CD4-positive, alpha-beta T cell treated with Interleukin-1 beta for 1 hour (primary cell): ENCODE measurements at regions not wholly inside any gene's neighbourhood (a gene's known extent, or its start where the extent isn't known, plus 50 kb on each side); places are given as distances from the start of the nearest gene placed in this dataset.
"Not testable (repeated sequence)": the region's sequence is repeated elsewhere in the genome, so short reads cannot be mapped to it uniquely, and the experiment has no call there.

ENCODE experiments used
- DNase-seq, 2 donors: peaks; one replicate each; pipeline ENCODE4 v3.0.0-alpha.2; 2020 to 2022

- DNase-seq: no peak
These were observed 322.4 kb upstream of the MAGI2 start for GRCh38 chr7:79775911-79776310.

DNA sequence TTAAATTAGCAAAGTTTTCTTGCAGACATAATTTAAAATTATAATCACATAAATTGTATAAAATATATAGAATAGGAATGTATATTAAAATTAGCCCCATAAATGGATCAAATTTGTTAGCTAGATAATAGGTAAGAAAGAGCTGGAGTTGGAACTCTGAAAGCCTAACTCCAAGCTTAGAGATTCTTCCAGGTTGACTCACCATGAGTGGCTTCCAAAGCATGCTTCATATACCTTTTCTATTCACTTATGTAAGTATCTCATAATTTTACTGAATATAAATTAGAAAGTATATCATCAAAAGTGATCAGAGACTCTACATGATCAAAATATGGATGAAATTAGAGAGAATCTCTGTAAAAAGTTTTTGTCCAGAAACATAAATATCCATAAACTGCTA is 320.7 kb upstream of the MAGI2 start:
- DNase-seq: no peak

DNA sequence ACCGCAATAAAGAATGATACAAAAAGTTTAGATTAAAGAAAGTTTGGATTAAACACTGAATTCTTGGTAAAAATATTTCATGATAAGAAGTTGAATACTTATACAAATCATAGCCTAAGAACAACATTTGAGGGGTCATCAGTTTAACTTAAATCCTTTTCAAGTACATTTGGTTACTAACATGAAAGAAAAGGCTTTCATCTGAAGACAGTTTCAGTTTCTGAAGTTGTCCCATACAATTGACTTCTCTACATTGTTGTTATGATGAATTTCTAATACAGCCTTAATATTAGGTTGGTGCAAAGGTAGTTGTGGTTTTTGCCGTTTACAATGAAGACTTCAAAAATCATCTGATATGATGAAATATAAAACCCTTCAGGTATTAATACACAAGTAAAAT is 317.5 kb upstream of the MAGI2 start:
- DNase-seq: no peak

DNA sequence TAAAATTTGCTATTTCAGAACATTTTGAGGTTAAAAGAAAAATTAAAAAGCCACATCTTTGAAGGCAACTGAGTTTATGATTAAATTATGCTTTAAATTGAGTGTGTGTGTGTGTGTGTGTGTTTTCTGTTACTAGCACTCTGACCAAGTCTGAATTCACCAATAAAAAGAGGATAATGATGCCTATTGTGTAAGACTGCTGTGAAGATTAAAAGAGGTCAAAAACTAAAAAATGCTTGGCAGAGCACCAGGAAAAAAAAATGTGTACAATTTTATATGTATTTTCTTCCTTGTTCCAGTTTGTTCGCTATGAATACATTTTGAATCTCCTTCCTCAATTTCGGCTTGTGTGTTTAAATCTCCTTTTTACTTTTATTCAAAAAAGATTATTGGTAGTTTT is 316.6 kb upstream of the MAGI2 start:
- no peak for DNase-seq

DNA sequence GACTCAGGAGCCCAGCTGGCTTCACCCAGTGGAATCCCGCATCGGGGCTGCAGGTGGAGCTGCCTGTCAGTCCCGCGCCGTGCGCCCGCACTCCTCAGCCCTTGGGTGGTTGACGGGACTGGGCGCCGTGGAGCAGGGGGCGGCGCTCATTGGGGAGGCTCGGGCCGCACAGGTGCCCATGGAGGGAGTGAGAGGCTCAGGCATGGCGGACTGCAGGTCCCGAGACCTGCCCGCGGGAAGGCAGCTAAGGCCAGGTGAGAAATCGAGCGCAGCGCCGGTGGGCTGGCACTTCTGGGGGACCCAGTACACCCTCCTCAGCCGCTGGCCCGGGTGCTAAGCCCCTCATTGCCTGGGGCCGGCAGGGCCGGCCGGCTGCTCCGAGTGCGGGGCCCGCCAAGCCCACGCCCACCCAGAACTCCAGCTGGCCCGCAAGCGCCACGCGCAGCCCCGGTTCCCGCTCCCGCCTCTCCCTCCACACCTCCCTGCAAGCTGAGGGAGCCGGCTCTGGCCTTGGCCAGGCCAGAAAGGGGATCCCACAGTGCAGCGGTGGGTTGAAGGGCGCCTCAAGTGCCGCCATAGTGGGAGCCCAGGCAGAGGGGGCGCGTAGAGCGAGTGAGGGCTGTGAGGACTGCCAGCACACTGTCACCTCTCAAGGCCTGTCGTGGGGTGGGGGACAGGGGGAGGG is 314.6 kb upstream of the MAGI2 start:
- DNase-seq: not testable (repeated sequence)

GRCh38 chr7:79767192-79767591 is 313.7 kb upstream of the MAGI2 start:
- not testable (repeated sequence) for DNase-seq

DNA sequence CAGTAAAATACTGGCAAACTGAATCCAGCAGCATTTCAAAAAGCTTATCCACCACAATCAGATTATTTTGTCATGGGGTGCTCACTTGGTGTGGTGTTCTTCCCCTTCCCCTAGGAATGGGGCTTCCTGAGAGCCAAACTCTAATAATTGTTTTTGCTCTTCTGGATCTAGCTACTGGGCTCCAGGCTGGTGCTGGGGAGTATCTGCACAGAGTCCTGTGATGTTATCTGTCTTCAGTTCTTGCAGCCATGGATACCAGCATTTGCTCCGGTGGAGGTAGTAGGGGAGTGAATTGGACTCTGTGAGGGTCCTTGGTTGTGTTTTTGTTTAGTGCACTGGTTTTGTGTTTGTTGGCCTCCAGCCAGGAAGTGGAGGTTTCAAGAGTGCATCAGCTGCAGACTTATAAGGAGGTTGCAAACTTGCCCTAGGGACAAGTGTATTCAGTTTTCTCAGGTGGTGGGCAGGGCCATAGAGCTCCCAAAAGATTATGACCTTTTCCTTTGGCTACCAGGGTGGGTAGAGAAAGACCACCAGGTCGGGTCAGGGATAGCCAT is 308.5 kb upstream of the MAGI2 start:
- no peak for DNase-seq

DNA sequence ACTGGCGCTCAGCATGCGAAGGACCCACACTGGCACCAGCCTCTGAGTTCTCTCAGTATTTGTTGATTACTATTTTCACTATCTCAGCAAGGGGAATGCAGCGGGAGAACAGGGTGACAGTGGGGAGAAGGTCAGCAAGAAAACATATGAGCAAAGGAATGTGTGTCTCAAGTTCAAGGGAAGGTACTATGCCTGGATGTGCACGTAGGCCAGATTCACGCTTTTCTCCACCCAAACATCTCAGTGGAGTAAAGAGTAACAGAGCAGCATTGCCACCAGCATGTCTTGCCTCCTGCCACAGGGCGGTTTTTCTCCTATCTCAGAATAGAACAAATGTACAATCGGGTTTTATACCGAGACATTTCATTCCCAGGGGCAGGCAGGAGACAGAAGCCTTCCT is 297.5 kb upstream of the MAGI2 start:
- DNase-seq: not testable (repeated sequence)

DNA sequence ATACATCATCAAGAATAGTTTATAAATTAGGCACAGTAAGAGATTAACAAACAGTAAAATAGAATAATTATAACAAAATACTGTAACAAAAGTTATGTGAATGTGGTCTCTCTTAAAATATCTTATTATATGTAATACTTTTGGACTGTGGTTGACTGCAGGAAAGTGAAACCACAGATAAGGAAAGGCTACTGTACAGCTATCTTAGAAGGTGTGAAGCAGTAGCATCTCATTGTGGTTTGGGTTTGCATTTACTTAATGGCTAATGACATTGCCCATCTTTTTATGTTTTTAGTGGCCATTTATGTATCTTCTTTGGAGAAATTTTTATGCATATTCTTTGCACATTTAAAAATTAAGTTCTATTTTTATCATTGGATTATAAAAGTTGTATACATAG is 296.4 kb upstream of the MAGI2 start:
- no peak for DNase-seq

- no peak for DNase-seq
These were observed 288.2 kb upstream of the MAGI2 start for GRCh38 chr7:79741684-79742083.

DNA sequence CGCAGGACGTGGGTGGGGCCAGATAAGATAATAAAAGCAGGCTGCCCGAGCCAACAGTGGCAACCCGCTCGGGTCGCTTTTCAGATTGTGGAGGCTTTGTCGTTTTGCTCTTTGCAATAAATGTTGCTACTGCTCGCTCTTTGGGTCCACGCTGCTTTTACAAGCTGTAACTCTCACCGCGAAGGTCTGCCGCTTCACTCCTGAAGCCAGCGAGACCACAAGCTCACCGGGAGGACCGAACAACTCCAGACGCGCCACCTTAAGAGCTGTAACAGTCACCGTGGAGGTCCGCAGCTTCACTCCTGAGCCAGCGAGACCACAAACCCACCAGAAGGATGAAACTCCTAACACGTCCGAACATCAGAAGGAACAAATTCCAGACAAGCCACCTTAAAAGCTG is 286.6 kb upstream of the MAGI2 start:
- DNase-seq: no peak

DNA sequence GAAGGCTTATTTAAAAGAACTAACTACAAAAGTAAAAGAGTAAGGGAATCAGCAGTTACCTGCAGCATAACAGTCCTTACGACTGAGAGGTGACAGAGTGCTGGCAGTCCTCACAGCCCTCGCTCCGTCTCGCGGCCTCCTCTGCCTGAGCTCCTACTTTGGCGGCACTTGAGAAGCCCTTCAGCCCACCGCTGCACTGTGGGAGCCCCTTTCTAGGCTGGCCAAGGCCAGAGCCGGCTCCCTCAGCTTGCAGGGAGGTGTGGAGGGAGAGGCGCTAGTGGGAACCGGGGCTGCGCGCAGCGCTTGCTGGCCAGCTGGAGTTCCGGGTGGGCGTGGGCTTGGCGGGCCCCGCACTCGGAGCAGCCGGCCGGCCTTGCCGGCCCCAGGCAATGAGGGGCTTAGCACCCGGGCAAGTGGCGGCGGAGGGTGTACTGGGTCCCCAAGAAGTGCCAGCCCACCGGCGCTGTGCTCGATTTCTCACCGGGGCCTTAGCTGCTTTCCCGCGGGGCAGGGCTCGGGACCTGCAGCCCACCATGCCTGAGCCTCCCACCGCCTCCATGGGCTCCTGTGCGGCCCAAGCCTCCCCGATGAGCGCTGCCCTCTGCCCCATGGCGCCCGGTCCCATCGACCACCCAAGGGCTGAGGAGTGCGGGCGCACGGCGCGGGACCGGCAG is 285.7 kb upstream of the MAGI2 start:
- not testable (repeated sequence) for DNase-seq

GRCh38 chr7:79736418-79736817 is 283.0 kb upstream of the MAGI2 start:
- no peak for DNase-seq

- DNase-seq: no peak
These were observed 281.5 kb upstream of the MAGI2 start for GRCh38 chr7:79735012-79735411.

- DNase-seq: no peak
These were observed 280.7 kb upstream of the MAGI2 start for GRCh38 chr7:79734181-79734580.

GRCh38 chr7:79732535-79732934 is 279.1 kb upstream of the MAGI2 start:
- no peak for DNase-seq

GRCh38 chr7:79730971-79731370 is 277.5 kb upstream of the MAGI2 start:
- no peak for DNase-seq

GRCh38 chr7:79723833-79724618 is 270.6 kb upstream of the MAGI2 start:
- DNase-seq: no peak

GRCh38 chr7:79722217-79722616 is 268.8 kb upstream of the MAGI2 start:
- DNase-seq: no peak

GRCh38 chr7:79719216-79719615 is 265.7 kb upstream of the MAGI2 start:
- no peak for DNase-seq

DNA sequence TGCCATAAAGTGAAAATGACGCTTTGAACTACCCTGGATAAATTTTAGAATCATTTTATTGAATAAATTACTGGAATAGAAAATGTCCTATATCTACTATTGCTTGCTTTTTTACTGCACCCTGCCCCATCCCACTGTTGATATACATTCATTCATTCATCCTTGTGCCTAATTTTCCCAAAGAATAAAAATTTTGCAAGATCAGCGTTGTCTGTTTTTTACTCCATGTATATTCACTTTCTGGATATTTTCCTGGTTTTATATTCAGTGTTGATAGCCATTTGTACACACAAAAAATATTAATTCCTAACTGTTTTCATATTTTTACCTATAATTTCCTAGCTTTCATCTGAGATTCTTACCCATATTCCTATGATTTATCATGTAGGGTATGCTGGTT is 262.9 kb upstream of the MAGI2 start:
- no peak for DNase-seq

DNA sequence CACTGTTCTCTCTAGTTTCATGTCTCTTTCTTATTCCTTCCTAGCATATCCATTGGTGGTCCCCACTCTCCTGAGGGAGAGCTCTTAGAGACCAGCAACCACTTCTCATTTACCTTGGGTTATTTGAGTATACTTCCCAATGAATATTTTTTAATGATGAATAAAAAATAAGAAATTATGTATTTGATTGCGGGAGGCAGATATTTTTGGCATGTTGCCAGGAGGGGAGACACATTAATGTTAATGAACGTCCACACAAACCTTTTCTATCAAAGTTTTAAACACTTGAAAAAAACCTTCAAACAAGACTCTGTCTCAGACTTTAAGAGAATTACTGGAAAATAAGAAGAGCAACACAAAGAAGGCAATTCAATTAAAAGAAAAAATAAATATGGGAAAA is 260.6 kb upstream of the MAGI2 start:
- DNase-seq: no peak

GRCh38 chr7:79713276-79713675 is 259.8 kb upstream of the MAGI2 start:
- DNase-seq: no peak

GRCh38 chr7:79711660-79712059 is 258.2 kb upstream of the MAGI2 start:
- no peak for DNase-seq
